Thoracic aorta (tissue), 2 donors: ENCODE measurements at regions not wholly inside any gene's neighbourhood (a gene's known extent, or its start where the extent isn't known, plus 50 kb on each side); places are given as distances from the start of the nearest gene placed in this dataset.
A peak's percentile ranks its signal among the peaks of the same experiment; 100 is the strongest.

Experiments
- ATAC-seq: fragments of 150-250 bp; one replicate; pipeline ENCODE4 v1.8.0; 2017; ENCODE audit warnings: low read depth; ENCODE audit not compliant: insufficient number of reproducible peaks, low FRiP score
- DNase-seq: peaks from one replicate; pipeline ENCODE4 v3.0.0-alpha.2; 2020; ENCODE audit warnings: low spot score
- H3K27ac ChIP-seq, 2 donors: fragments of 200-600 bp; sonication (generic); 1 replicate in 1 of 2; 2 replicates in 1 of 2; pipeline ENCODE4 v1.5.1; 2016; ENCODE audit warnings: mild to moderate bottlenecking in 2 of 2, moderate library complexity in 2 of 2
- H3K27me3 ChIP-seq: fragments of 200-600 bp; sonication (generic); replicated peaks from 2 replicates; pipeline ENCODE4 v1.6.0; 2016; ENCODE audit warnings: mild to moderate bottlenecking; ENCODE audit not compliant: insufficient read depth
- H3K36me3 ChIP-seq: fragments of 200-600 bp; sonication (generic); one replicate; pipeline ENCODE4 v1.5.1; 2016
- H3K4me1 ChIP-seq, 2 donors: fragments of 200-600 bp; sonication (generic); 1 replicate in 1 of 2; 2 replicates in 1 of 2; pipeline versions ENCODE4 v1.5.1 to v1.6.0; 2016; ENCODE audit warnings: low read depth in 2 of 2, mild to moderate bottlenecking in 1 of 2; ENCODE audit not compliant: control insufficient read depth in 1 of 2
- H3K4me3 ChIP-seq: fragments of 200-600 bp; sonication (generic); 2 replicates; pipeline ENCODE4 v1.5.1; 2016; ENCODE audit warnings: mild to moderate bottlenecking
- H3K9me3 ChIP-seq: fragments of 200-600 bp; sonication (generic); 2 replicates; pipeline ENCODE4 v1.5.1; 2016
- TF ChIP-seq, protein P1 (sequence below): fragments of 200-600 bp; sonication (generic); IDR thresholded peaks from one replicate; pipeline ENCODE4 v1.5.1; 2019; ENCODE audit warnings: antibody characterized with exemption

DNA sequence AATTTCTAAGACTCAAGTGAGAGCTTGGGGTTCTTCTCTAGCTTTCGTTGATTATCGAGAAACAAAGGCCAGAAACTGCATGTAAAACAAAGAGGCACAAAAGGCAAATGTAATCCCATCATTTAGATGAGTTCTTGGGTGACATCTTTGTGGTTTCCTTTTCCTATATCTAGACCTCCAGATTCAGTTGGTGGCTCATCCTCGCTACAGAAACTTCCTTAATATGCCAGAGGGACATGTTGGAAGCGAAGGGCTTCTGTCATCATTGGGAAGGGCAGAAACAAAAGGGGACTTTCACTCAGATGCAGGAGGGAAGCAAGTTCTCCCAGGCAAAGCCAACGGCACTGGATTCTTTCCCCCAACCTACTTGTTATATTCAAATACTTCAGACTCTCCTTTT lies 150.6 kb upstream of the ZFHX3 start:
- Histone ChIP-seq H3K4me1 (peaks cover 0 to 21% of the 10 kb centered on the region in 2 donors), H3K27ac (no peak overlapping the region), H3K4me3 (no peak overlapping the region), H3K36me3 (no peaks in the 10 kb centered on the region), H3K27me3 (no peaks in the 10 kb centered on the region), H3K9me3 (no peaks in the 10 kb centered on the region)
- TF ChIP-seq, protein P1, sequence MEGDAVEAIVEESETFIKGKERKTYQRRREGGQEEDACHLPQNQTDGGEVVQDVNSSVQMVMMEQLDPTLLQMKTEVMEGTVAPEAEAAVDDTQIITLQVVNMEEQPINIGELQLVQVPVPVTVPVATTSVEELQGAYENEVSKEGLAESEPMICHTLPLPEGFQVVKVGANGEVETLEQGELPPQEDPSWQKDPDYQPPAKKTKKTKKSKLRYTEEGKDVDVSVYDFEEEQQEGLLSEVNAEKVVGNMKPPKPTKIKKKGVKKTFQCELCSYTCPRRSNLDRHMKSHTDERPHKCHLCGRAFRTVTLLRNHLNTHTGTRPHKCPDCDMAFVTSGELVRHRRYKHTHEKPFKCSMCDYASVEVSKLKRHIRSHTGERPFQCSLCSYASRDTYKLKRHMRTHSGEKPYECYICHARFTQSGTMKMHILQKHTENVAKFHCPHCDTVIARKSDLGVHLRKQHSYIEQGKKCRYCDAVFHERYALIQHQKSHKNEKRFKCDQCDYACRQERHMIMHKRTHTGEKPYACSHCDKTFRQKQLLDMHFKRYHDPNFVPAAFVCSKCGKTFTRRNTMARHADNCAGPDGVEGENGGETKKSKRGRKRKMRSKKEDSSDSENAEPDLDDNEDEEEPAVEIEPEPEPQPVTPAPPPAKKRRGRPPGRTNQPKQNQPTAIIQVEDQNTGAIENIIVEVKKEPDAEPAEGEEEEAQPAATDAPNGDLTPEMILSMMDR, result no peak
- ATAC-seq (no peak), DNase-seq (no peak)

DNA sequence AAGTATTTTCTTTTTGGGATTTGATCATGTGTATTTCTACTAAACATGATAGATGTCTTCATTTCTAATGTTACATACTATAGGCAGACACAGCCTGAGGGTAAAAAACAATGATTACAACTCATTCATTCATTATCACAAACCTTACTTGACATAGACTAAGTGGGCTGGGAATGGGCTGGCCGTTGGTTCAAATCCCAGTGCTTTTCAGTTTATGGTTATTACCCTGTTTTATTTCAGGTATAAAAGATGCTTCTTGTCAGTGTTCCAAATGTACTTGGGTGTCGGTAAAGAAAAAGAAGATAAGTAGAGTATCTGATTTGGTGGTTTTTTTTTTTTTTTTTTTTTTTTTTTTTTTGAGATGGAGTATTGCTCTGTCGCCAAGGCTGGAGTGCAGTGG lies 149.7 kb upstream of the ZFHX3 start:
- ATAC-seq, result no peak
- H3K4me1 ChIP-seq, result peaks cover 0 to 22% of the 10 kb centered on the region in 2 donors
- DNase-seq, result no peak
- no peak overlapping the region for H3K27ac ChIP-seq
- H3K9me3 ChIP-seq, result no peaks in the 10 kb centered on the region
- no peaks in the 10 kb centered on the region for H3K36me3 ChIP-seq
- H3K27me3 ChIP-seq, result no peaks in the 10 kb centered on the region
- no peak overlapping the region for H3K4me3 ChIP-seq
- TF ChIP-seq, protein P1, result no peak

DNA sequence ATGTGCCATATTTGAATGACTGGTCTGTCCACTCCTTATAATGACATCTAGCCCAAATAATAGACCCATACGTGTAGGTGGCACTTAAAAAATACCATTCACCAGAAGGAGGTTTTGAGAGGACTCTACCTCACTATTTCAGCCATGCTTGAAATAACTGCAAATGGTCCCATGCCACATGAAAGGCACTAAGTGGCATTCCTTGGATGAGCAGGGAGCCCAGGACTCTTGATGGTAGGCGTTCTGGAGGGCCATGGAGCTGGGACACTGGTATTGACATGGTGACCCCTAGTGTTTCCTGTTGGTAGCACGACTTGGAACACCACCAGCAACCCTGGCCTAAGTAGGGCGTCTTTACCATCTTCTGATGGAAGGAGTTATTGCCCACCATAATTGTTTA lies 148.7 kb upstream of the ZFHX3 start:
- DNase-seq, result peak; percentile 45
- H3K9me3 ChIP-seq, result no peaks in the 10 kb centered on the region
- peaks cover 3 to 16% of the 10 kb centered on the region in 2 donors for H3K4me1 ChIP-seq
- no peak overlapping the region for H3K4me3 ChIP-seq
- no peak for ATAC-seq
- H3K27me3 ChIP-seq, result no peaks in the 10 kb centered on the region
- no peaks in the 10 kb centered on the region for H3K36me3 ChIP-seq
- TF ChIP-seq, protein P1, result peak; percentile 67
- H3K27ac ChIP-seq, result no peak overlapping the region

DNA sequence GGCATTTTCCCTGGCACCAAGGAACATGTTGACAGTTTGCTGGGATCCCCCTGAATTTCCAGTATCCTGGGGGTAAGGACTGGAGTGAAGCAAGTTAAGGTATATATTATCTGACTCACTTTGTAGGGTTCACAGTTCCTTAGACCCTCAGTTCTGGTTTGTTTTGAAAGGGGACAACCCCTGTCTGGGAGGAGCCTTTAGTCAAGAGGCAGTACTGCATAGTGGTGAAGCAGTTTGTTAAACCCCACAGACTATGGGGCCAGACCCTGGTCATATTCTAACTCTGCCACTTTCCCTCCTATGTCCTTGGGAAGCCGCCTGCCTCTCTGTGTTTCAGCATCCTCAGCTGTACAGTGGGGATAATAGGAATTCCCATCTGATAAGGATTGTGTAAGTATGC lies 145.5 kb upstream of the ZFHX3 start:
- Histone ChIP-seq H3K27me3 (no peaks in the 10 kb centered on the region), H3K4me1 (peaks cover 3 to 14% of the 10 kb centered on the region in 2 donors), H3K4me3 (no peak overlapping the region), H3K36me3 (no peaks in the 10 kb centered on the region), H3K9me3 (no peaks in the 10 kb centered on the region), H3K27ac (no peak overlapping the region)
- ATAC-seq (no peak), DNase-seq (no peak)
- TF ChIP-seq, protein P1, result no peak

DNA sequence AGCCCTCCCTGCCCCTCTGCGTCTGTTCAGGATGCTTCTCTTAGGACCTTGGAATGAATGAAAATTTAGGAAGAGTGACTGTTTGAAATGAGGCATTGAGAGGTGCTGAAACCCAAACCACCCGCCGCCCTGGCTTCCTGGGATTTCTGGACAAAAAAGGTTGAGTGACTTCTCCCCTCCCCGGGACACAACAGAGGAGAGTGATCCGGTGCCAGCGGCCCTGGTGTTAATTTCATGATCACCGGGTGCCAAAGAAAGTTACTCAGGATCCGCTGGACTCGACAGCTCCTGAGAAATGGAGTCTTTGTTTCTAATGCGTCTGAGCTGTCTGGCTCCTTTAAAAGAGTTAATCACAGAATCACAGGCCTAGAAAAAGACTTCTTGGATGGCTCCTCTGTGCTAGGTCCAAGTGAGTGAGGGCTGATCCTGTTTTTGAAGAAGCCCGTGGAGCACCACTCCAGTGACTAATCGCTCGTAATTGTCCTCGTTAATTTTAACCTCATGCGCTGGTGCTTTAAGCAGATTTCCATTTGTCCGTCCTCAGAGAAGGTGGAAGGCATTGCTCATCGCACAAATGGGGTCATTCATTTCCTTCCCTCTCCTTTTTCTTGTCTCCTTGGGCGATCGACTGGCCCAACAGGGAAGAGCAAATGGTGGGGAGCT lies 144.4 kb upstream of the ZFHX3 start:
- DNase-seq (no peak), ATAC-seq (no peak)
- H3K4me3 ChIP-seq, result peak overlapping the region; percentile 45
- TF ChIP-seq, protein P1, result no peak
- no peaks in the 10 kb centered on the region for H3K36me3 ChIP-seq
- H3K4me1 ChIP-seq, result peaks cover 3 to 14% of the 10 kb centered on the region in 2 donors
- no peaks in the 10 kb centered on the region for H3K9me3 ChIP-seq
- H3K27ac ChIP-seq, result no peak overlapping the region
- H3K27me3 ChIP-seq, result no peaks in the 10 kb centered on the region
